ENCODE measurements at regions not wholly inside any gene's neighbourhood (a gene's known extent, or its start where the extent isn't known, plus 50 kb on each side); places are given as distances from the start of the nearest gene placed in this dataset.

DNA sequence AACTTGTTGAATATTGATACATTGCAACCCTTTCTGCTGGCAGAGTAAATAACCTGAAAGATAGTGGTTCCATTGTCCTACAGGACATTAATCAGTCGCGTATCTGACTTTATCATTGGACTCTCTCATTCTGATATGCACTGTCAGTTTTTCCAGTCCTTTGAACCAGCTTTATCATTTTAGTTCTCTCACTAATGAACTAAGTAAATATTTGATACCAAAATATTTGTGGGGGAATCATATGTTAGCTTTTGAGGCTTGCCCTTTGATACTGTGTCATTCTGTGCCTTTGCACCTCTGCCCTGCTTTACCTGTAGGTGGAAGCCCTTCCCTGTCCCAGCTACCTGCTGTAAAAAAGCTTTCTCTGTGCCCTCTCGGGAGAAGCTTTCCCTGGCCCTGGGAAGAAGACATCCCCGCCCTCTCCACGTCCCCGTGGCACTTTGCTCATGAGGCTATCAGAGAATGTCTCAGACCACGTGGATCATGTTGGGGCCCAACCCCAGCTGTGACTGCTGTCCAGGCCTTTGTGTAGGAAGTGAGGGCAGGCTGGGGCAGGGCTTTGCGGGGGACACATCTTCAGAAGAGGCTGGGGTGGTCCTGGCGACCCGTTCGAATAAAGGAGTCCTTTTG lies 117.8 kb upstream of the NXT1 start:
- intact Hi-C loops (cut with micrococcal nuclease): no loop called here

DNA sequence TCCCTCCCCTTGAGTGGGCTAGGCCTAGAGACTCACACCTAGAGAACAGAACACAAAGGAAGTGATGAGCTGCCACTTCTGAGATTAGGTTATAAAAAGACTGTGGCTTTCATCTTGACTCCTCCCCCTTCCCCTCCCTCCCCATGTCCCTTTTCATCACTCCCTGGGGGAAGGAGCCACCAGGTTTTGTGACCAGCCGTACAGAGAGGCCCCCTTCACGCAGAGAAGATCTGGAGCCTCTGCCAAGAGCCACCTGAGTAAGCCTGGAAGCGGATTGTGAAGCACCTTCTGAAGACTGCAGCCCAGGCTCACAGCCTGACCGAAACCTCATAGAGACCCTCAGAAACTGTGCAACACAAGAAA lies 118.4 kb upstream of the NXT1 start:
- intact Hi-C loops (cut with micrococcal nuclease): no loop called here

DNA sequence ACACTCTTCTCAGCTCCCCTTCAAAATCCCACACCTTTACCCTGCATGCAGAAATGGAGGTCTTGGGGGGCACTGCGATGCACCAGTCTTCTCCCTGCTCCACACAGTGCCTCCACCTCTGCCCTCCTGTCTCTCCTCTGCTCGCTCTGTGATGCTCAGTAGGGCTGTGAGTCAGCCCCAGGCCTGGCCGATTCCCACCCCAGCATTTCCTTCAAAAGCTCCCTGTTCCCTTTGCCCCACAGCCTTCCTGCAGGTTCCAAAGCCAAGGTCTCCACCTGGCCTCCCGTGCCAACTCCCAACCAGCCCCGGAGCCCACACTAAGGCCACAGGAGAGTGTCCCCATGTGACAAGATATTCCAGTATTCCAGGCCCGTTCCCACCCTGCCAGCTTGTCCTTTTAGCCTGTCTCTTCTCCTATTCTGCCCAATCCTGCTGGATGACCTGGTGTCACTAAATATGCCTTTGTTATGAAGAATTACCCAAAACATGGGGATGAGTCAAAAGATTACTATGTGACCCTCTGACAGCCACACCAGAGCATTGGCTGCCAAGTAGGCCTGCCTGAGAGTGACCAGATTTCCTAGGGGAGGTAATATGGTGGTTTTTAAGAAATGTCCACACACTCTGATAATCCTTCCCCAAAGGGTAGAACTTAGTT lies 118.9 kb upstream of the NXT1 start:
- intact Hi-C loops (cut with micrococcal nuclease): no loop called here

DNA sequence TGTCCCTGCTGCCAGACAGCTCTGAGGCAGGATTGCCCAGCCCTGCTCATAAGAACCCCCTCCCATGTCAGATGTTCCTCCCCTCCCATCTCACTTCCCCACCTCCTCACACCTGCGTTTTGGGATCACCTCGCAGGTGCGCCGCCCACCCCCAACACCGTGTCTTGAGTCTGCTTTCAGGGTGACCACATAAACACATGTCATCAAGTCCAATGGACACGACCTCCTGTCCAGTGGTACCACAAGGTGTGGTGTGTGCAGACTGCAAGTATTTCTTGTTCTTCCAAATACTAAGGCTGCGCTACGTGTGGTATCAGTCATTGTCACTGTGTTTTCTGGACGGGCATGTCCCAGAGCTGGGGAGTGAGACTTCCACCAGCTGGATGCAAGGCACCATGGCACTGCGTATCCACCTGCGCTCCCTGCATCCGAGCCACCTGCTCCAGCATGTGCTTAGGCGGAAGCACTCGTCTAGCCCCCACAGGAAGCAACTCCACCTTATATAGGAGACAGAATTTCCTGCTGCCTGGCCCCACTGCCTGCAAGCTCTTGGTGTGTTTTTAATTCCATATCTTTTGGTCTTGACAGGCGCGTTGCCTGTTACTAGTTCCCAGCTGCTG lies 119.7 kb upstream of the NXT1 start:
- intact Hi-C loops (cut with micrococcal nuclease): no loop called here

DNA sequence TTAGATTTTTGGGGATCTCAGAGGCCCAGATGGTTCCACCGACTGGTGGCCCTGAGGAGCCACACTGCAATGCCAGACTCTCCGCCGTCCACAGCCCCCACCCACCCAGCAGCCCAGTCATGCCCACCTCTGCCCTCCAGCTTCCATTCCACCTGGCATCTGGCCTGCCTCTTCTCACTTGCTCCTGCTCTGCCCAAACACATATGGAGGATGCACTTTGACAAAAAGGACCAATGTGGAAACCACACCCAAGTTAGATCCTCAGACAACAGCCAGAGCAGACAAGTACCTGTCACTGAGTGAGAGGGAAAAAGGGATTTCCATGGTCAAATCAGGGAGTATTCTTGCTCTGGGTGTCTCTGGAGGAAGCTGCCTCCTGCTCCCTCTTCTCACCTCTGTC lies 120.6 kb upstream of the NXT1 start:
- intact Hi-C loops (cut with micrococcal nuclease): no loop called here

DNA sequence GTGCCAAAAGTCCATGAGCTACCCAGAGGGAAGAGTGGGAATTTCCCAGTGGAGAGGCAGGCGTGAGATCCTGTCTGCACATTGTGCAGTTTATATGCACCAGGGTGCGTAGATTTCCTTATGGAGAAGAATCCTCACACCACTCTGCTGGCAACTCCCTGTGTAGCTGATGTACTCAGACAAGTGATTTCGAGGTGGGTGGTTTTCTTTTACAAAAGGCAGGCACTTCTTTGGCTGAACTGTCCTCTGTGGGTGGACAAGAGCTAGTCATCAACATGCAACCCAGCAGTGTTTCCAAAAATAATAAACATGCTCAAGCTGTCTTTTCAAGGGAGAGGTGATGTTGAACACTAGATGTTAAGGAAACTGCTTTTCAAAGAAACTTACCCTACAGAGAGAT lies 121.7 kb upstream of the NXT1 start:
- intact Hi-C loops (cut with micrococcal nuclease): no loop called here

DNA sequence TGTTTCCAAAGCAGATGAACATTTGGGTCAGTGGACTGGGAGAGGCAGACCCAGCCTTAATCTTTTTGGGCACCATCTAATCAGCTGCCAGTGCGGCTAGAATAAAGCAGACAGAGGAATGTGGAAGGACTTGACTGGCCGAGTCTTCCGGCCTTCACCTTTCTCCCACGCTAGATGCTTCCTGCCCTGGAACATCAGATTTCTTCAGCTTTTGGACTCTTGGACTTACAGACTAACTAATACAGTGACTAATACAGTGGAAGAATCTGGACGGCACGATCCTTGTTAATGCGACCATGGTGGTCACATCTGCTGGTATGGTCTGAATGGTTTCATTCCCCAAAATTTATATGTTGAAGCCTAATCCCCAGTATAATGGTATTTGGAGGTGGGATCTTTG lies 122.6 kb upstream of the NXT1 start:
- intact Hi-C loops (cut with micrococcal nuclease): no loop called here

DNA sequence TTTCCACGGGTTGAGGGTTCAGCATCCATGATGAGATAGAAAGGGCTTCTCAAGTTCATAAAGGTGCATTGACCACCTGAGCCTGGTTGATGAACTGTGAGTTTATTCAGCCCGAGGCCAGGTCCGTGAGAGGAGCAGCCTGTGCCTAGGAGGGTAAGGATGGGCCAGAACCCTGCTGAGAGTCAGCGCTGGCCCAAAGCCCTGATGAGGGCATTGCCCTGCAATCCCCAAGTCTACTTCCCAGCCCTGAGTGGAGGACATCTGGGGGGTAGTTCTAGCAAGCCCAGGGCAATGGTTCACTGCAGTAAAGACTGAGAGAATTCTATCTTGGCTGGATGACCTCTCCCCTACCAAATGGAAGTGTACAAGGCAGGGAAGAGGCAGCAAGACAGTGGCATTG lies 123.3 kb upstream of the NXT1 start:
- intact Hi-C loops (cut with micrococcal nuclease): no loop called here

DNA sequence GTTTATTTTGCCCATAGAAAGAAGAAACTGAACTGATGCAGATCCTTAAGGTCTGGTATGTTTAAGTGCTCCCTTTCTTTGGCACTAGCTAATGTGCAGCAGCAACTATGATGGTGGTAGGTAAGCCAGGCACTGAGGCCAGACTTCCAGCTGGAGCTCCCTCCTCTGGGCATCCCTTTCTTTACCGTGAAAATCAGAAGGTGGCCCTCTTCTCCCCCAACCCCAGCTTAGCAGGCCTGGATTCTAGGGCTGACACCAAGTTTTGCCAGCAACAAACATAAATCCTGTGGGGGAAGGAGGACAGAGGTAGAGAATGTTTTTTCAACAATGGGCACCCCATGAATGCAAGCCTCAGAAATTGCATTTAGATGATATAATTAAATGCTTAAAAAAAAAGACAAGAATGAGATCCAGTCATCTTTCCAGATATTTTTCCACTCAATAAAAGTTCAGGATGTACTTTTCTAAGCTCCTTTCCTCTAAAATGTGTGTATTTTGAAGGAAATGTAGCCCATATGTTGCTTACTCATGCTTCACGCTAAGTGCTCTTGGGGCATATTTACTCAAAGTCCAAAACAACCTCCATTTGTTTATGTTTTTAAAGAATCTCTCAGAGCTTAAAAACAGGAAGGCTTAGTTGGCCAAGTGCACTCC lies 123.9 kb upstream of the NXT1 start:
- intact Hi-C loops (cut with micrococcal nuclease): no loop called here

DNA sequence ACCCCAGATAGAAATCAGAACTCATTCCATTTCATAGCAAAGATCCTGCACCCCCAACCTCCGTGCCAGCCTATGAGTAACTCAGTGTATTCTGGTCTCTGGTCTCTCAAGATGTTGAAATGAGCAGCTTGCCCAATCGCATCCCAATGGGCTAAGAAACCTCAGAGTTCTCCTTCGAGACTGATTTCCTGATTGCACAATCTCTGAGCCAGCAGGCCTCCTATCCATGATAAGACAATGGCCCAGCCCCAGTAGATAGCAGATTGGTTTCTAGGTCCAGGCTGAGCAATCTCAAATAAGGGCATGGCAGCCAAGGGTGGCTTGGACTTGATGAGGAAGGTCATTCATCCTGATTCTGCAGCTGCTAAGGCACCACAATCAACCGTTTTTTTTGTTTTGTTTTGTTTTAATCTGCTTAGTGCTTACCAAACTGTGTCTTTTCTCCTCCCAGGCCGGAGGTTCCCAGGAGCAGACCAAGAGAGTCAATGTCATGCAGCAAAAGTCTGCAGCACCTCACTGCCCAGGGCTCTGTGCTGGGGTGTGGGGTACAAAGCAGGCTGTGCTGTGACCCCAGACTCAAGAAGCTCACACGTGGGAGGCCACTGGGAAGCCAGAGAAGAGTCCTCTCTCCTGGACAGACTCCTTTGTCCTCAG lies 125.1 kb upstream of the NXT1 start:
- intact Hi-C loops (cut with micrococcal nuclease): no loop called here

DNA sequence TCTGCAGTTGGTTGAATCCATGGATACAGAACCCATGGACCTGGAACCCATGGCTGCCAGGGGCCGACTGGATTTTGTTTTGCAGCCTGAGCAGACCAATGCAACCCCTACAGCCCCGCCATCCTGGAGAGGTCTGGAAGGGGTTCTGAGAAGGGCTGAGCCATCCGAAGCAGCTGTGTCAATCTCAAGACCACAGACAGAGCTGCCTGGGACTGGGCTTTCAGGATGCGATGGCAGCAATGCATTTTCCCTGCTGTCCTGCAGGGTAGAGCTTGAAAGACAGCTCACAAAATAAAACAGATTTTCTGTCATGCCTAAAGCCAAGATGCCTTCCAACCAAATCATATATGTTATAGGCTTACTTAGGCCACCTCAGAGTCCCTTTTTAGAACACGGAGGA lies 125.8 kb upstream of the NXT1 start:
- intact Hi-C loops (cut with micrococcal nuclease): no loop called here

DNA sequence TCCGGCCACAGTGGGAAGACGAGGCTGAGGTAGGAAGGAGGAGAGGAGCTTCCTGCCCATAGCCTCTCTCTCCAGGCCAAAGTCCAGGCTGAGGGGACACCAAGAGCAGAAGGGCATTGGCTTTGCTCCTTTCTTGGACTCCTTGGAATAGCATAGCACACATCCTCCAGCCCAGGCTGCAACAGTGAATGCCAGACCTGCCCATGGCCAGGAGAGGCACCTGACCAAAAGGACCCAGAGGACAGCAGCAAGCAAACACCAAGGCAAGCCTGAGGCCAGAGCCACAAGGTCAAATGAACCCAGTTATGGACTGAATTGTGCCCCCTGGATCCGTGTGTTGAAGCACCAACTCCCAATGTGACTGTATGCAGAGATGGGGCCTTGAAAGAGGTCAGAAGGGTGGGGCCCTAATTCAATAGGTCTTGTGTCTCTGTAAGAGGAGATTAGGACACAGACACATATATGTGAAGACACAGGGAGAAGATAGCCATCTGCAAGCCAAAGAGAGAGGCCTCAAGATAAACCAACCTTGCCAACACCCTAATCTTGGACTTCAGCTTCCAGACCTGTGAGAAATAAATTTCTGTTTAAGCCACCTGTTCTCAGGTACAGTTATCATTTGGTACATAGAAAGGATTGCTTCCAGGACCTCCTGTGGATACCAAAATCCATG lies 126.5 kb upstream of the NXT1 start:
- intact Hi-C loops (cut with micrococcal nuclease): no loop called here

DNA sequence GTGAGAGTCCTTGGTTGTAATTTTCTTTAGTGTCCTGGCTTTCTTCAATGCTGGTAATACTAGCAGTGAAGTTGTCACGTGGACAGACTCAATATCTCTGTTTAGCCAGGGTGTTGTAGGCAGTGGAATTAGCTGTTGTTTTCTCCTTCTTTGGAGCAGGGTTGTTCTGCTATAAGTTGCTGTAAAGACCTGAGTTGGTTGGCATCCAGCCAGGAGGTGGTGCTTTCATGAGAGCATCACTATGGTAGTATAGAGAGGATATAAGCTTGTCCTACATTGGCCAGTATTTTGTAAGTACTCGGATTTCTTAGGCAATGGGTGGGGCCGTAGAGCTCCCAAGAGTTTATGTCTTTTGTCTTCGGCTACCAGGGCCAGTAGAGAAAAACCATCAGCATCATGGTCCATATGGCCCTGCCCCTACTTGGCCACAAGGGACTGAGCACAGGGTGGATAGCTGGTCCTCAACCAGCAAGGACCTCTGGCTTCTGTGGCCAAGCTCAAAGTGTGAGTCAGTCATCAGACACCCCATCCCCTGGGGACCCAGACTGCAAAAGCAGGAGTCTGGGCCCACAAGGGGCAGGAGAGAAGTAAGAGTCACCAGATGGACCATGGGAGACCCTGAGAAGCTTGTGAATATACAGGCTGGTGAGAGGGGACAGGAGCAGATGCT lies 127.9 kb upstream of the NXT1 start:
- intact Hi-C loops (cut with micrococcal nuclease): no loop called here

DNA sequence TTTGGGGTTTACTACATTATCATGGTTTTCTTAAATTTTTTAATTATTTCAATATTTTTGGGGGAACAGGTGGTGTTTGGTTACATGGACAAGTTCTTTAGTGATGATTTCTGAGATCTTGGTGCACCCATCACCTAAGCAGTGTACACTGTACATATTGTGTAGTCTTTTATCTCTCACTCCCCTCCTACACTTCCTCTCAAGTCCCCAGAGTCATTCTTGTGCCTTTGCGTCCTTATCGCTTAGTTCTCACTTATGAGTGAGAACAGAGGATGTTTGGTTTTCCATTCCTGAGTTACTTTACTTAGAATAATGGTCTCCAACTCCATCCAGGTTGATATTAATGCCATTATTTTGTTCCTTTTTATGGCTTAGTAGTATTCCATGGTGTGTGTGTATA lies 130.9 kb upstream of the CD93 start:
- intact Hi-C loops (cut with micrococcal nuclease): no loop called here

DNA sequence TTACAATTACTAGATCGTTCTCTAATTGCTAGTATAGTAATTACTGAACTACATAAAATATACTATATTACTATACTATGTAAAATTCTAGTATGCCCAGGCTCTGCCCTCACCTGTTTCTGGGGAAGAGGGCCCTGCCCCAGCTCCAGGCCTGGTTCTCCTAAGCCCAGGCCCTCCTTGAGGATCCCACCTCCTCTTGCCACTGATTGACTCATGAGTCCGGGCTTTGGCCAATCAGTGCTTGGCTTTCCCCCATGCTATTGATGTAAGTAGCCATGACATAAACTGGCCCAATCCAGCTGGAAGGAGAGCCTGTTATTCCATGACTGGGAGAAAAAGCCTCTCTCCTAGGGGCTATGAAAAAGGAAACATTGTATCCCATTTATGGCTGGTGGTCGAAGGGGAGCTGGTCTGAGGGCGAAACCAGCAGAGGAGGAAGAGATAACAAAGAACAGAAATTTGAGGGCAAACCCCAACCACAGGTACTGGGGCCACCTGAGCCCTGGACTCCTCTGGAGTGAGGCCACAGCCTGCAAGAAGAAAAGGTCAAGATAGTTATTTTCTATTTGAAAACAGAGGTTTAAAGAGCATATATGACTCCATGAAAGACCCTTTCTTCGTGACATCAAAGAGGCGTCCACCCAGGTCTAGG lies 129.3 kb upstream of the CD93 start:
- intact Hi-C loops (cut with micrococcal nuclease): no loop called here

DNA sequence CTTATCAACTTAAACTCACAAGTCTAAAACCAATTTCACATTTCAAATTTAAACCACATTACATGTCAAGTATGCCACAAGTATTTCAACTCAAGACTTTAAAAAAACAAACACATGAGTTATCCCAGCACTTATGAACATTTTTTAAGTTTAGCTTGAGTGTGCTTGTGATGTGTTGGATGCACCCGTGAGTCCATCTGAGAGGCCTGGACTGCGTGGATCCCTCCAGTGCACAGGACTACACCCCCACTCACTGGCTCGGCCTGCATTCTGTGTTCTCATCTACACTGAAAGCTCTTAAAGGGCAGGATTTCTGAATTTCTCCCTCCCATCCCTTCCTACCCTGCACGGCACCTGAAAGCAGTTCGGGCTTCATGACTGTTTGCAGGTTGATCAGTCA lies 128.8 kb upstream of the CD93 start:
- intact Hi-C loops (cut with micrococcal nuclease): no loop called here

DNA sequence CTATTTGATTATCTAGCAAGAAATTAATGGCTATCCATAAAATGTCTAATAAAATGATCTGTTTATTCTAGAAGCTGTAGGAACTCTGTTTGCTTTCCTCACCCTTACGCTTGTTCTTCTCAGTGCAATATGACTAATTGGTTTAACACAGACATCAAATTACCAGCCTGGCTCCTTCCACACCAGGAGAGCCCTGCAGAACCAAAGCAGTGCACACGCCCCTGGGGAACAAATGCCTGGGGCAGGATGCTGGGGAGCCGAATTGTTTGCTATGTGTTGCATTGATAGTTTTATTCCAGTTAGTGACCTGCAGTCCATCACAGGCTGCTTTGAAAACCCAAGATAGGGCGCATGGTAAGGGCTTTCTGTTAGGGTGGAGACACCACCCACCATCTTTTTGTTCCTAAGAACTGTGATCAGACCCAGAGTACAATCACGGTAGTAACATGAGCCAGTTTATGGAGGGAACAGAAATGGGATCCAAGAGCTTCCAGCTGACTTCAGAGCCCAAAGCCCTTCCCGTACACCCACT lies 126.4 kb upstream of the CD93 start:
- intact Hi-C loops (cut with micrococcal nuclease): no loop called here

DNA sequence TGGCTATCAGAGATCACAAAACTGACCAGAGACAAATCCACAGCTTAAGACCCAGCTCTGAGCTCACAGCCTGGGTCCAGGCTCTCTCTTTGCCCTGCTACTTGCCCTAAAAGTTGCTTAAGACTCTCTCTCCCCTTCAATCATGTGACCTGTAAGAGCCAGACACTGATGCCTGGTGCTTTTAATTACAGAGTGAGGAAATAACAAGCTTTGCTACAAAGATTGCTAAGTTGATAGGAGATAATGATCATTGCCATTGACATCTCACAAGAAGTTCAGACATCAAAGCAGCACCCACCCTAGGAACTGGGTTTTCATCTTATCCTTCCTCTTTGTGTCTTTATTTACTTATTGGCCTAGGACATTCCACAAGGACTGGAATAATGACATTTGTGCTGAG lies 125.9 kb upstream of the CD93 start:
- intact Hi-C loops (cut with micrococcal nuclease): no loop called here

DNA sequence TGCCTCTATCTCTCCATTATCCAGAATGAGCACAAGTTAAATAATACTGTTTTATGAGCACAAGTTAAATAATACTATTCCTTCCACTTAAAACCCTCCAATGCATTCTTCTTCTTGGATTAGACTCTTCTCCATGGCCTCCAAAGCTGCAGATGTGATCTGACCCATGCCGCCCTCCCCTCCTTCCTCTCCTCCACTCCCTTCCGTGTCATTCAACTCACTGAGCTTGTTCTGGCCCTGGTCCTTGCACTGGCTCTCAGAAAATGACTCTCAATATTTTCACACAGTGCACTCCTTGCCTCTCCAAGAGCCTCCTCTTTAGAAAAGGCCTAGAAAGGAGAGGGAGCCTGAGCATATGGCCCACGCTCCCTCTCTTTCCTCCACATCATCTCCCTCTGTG lies 125.0 kb upstream of the CD93 start:
- intact Hi-C loops (cut with micrococcal nuclease): no loop called here

DNA sequence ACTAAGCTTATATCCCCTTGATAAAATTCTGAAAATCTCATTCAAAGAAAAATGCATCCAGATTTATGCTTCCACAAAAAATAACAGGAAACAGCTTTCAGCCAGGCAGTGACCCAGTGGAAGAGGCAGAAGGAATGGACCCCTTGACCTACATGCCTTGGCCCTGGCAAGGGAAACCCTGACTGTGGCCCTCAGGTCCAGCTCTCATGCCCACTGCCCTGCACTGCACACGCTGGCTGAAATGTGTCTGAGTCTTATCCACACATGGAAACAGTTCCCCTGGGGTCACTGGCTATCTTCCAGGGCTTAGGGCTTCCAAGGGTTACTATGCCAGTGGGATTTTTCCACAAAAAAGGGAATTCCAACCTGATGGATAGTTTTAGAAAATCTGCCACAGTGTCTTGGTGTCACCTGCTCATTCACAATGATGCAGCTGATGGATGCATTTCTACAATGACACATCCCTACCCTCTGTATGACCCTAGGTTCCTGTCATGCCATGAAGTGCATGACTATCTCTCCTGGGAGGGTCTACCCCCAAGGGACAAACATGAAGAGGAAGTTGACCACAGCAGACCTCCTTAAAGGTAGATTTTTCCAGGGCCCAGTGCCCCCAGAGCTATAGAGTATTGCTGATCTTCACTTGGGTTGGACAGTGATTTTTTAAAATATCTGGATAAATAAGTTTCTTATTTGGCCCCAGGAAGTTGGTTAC lies 121.9 kb upstream of the CD93 start:
- intact Hi-C loops (cut with micrococcal nuclease): no loop called here

All from T-helper 2 cell treated with Interferon-gamma antibody and Interleukin-4, amounts not matched to agents 100 ng/mL and 5 ng/mL, for 36 hours (primary cell).